ENCODE measurements at regions not wholly inside any gene's neighbourhood (a gene's known extent, or its start where the extent isn't known, plus 50 kb on each side); places are given as distances from the start of the nearest gene placed in this dataset.
"Not testable (repeated sequence)": the region's sequence is repeated elsewhere in the genome, so short reads cannot be mapped to it uniquely, and the experiment has no call there.

DNA sequence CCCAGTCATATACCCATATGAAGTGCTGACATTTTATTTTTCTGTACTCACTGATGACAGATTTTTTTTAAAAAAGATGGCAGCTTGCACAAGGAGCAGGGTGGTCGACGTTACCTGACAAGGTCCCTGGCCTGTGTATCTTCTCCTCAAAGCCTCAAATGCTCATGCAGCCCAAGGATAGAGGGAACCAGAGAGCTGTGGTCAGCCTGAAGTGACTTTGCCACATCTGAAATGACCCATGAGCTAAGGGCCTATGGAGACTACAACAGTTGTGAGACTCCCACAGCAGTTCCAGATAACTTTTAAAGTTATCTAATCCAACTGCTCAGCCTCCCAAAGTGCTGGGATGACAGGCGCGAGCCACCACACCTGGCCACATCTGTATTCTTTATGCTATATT is 131.1 kb downstream of the GLUL start:
- DNase-seq (ENCODE audit: low read depth in 2 of 2) = no peak

DNA sequence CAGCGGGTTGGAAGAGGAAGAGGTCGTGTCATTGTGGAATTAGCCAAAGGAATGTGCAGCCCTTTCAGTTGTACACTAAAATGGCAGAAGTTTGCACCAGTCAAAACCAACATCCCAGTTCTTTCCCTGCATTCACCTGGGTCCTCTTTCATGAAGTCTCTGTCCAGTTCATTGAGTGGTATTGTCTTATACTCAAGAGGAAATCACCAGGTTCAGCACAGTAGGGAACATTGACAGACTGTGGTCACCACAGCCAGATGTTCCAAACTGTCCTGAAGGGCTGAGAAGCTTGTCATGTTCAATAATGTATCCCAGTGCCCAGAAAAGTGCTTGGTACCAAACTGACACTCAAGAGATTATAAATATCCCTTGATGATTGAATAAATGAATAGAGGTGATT is 131.6 kb downstream of the GLUL start:
- no peak for DNase-seq (ENCODE audit: low read depth in 2 of 2)

DNA sequence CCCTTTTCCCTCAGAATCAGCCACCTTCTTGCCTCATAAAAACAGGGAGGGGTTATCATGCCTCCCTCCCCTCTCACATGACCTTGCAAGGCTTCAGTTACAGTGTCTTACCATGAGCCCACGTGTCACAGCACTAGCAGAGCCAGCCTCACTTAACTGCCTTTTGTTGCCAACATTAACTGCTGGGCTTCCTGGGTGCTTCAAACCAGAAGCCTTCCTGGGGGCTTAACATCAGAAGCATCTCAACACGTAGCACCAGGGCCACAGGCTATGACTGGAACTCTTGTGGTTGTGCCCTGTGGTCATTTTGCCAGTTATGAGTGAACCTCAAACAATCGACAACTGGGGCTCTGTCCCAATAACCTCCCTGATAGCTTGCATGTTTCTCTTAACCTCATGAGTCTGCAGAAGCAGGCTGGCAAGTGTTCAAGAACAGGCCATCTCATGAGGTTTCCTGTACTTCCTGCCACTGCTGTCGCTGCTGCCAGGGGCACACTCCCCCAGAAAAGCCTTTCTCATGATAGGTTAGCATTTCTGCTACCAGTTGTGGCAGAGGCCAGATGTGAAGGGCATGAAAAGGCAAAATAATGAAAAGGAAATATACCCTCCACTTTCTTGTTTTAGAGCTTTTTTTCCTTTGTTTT is 132.2 kb downstream of the GLUL start:
- DNase-seq (ENCODE audit: low read depth in 2 of 2) = peak; percentile 13 to 20

DNA sequence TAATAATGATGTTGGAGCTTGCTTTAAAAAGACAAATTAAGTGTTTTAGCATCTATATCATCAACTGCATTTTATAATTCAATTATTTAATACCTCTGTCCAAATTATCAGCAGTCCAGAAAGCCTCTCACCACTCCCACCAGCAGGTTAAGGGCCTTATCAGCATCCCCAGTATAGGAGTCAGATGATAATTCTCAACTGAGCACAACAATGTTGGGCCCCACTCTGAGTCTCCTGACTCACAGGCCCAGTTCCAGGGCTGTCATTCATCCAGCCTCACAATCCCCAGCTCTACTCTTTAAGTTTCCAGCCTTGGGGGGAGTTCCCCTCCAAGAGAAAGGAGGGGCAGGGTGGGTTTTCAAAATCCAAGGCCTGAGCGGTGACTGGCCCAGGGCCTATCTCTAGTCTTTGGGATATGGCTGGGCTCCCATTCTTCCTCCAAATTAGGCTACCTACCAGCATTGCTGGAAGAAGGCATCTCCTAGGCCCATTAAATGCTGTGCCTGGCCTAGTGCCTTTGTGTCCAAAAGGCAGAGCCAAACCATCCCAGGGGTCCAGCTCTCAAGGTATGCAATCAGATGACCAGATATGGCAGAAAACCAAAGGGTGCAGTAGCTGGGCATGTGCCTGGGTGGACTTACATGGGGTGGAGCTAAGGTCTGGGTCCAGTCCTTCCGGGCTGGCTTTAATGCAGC is 134.1 kb downstream of the GLUL start:
- DNase-seq (ENCODE audit: low read depth in 2 of 2) = no peak

DNA sequence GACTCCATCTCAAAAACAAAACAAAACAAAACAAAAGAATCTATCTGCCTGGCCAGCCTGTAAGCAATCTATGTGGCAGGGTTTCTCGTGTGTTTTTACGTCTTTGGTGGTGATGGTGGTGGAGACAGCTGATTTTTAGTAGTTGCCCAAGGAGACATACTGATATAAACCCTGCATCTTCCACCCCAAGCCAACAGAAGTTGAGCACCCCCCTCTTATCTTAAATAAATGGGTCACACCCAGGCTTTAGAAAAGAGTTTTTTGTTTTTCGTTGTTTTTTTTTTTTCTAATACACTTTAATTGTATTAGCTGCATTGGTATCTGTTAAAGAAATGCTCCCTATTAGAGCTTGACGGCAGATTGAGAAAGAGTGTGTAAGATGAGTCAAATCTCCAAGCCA is 134.7 kb downstream of the GLUL start:
- no peak for DNase-seq (ENCODE audit: low read depth in 2 of 2)

DNA sequence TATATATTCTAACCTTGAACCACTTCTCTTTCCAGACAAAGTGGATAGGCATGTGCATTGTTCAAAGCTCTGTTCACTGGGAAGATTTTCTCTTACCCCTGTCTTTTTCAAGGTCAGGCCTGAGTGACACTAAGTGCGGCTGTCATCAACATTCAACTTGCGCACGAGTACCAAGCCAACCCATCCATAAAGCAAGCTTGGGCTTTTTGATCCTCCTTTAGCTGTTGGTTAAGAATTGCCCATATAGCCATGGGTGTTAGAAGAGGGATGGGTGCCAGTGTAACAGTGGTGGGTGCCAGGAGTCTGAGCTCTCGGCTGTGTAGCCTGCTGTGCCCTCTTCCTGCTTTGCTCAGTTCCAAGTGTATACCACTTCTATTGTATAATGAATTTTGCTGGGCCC is 136.1 kb downstream of the GLUL start:
- DNase-seq (ENCODE audit: low read depth in 2 of 2) = no peak

DNA sequence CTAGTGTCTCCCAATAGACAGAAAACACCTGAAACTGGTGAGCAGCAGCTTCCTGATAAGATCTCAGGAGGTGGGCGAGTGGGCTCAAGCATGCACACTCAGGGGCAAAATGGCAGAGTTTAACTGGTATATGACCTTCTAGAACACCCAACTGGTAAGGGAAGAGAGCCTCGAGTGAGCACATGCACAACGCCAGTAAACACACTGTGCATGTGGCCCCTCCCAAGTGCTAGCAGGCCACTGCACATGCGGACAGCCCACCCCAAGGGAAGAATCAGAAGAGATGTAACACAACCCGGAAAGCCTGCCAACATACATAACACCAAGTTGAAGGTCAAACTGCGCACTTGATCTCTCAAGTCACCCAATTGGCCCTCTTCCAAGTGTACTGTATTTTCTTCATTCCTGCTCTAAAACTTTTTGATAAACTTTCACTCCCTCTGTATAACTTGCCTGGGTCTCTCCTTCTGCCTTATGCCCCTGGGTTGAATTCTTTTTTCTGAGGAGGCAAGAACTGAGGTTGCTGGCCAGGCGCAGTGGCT is 138.2 kb downstream of the GLUL start:
- no peak for DNase-seq (ENCODE audit: low read depth in 2 of 2)

DNA sequence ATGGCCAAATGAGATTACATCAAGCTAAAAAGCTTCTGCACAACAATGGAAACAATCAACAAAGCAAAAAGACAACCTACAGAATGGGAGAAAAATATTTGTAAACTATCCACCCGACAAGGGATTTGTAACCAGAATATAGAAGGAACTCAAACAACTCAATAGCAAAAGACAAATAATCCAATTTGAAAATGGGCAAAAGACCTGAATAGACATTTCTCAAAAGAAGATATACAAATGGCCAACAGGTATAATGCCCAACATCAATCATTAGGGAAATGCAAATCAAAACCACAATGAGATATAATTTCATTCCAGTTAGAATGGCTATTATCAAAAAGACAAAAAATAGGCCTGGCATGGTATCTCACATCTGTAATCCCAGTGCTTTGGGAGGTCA is 140.0 kb downstream of the GLUL start:
- no peak for DNase-seq (ENCODE audit: low read depth in 2 of 2)

DNA sequence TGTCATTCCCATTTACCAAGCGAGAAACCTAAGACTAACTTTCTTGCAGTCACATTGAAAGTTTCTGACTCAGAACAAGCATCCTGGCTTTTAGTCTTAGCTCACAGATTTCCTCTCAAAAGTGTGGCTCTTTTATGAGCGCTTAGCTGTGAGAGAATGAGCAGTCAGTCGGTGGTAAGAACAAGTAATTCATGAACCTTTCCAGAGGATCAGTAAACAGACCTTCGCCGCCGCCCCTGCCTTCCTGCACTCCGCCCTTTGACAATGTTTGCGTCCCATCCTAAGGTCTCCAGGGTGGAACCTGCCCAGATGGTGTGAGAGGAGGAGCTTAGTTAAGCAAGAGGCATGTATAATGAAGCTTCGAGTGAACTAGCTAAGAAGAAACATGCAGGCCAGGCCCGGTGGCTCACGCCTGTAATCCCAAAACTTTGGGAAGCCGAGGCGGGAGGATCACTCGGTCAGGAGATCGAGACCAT is 142.4 kb downstream of the GLUL start:
- DNase-seq (ENCODE audit: low read depth in 2 of 2) = peak; percentile 27 to 46

DNA sequence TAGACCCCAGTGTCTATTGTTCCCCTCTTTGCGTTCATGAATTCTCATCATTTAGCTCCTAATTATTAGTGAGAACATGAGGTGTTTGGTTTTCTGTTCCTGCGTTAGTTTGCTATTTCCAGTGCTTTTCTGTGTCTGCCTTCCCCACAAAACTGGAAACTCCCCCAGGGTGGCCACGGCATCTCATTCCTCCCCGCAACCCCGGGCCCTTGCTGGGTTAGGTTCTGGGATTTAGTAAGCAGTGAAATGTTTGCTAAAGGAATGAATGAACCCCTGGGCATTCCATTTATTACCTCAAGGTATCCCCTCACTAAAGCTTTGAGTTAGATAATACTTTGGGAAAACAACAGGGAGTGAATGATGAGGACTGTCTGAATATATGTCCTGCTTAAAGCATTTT is 142.9 kb downstream of the GLUL start:
- peak; percentile 11 to 53 for DNase-seq (ENCODE audit: low read depth in 2 of 2)

DNA sequence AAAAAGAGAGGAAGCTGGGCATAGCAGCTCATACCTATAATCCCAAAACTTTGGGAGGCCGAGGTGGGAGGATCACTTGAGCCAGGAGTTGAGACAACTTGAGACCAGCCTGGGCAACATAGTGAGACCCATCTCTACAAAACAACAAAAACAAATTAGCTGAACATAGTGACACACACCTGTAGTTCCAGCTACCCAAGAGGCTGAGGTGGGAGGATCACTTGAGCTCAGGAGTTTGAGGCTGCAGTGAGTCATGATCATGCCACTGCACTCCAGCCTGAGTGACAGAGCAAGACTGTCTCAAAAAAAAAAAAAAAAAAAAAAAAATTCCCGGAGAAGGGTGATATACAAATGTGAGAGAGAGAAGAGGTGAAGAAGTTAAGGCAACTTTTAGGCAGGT is 143.8 kb downstream of the GLUL start:
- DNase-seq (ENCODE audit: low read depth in 2 of 2) = not testable (repeated sequence)

DNA sequence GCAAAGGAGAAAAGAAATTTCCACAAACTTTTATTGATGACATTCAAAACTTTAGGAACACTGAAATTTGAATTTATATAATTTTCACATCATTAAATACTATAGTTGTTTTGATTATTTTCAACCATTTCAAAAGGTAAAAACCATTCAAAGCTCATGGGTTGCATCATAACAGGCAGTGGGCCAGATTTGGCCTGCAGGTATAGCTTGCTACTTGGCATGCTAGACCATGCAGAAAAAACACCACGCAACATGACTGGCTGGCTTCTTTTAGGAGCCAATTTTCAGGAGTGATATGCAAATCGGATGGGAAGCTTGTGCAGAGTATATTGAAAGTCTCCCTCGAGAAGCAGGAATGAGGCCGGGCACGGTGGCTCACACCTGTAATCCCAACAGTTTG is 144.8 kb downstream of the GLUL start:
- no peak for DNase-seq (ENCODE audit: low read depth in 2 of 2)

DNA sequence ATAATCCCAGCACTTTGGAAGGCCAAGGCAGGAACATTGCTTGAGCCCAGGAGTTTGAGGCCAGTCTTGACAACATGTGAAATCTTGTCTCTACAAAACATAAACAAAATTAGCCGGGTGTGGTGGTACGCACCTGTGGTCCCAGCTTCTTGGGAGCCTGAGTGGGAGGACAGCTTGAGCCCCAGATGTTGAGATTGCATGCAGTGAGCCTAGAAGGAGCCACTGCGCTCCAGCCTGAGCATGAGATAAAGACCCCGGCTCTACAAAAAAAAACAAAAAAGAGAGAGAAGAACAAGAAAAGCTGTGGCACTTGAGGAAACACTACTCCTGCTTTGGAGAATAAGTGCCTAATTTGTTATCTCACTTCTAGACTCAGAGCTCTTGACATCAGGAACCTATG is 146.6 kb downstream of the GLUL start:
- DNase-seq (ENCODE audit: low read depth in 2 of 2) = no peak

DNA sequence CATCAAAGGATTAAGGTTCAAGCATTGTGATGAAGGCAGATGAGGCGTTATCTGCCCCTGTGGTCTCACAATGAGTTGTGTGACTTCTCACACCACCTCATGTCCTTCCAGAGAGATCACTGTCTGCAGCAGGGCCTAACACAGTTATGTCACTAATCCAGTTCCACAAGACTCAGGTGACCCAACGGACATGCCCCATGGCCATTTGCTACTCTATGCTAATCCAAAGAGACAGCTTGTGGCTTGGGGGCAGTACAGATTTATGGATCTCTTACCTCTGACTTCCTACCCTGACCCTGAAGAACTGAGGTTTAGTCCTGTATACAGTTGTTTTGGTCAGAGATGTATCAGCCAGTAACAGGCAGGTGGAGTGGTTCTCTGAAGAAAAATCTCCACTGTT is 147.1 kb downstream of the GLUL start:
- no peak for DNase-seq (ENCODE audit: low read depth in 2 of 2)

DNA sequence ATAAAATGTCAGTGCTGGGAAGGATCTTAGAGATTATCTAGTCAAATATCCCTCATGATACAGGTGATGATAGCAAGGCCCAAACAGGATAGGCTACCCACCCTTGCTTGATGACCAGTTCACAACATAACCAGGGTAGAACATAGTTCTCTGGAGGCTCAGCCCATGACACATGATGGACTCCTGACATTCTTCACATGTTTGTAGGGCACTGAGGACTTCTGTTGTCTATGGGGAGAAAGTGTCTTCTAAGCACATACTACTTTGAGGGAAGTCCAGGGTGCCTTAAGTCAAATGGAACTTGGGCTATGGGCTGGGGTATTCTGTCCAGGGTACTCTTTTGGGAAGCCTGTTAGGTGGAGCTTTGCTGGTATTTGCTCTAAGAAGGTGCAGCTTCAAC is 148.9 kb downstream of the GLUL start:
- no peak for DNase-seq (ENCODE audit: low read depth in 2 of 2)

DNA sequence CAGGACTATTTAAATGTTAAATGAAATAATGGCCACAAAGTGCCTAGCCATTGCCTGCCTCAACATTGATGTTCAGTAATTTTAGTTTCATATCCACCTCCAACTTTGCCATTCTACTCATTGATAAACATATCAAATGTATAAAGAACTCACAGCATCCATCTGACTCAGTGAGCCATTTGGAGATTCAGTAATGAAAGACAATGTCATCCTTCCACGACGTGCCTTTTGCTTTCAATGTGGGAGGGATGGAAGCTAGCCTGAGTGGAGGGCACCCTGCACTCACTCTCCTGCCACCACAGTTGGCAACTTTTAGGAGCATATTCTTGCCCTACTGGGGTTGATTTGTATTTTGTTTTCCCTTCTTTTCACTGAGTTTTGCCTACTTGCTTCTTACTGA is 151.5 kb downstream of the GLUL start:
- no peak for DNase-seq (ENCODE audit: low read depth in 2 of 2)

DNA sequence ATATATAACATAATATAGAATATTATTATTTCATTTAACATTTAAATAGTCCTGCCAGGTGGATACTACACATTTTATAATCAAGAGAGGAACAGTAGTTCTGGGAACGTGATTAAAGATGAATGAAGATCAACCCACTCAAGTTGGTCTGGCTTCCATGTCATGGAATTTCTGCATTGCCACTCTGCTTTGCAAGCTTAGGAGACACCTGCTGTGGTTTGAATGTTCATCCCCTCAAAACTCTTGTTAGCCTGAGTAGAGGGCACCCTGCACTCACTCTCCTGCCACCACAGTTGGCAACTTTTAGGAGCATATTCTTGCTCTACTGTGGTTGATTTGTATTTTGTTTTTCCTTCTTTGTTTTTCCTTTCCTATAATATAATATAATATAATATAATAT is 153.2 kb downstream of the GLUL start:
- no peak for DNase-seq (ENCODE audit: low read depth in 2 of 2)

DNA sequence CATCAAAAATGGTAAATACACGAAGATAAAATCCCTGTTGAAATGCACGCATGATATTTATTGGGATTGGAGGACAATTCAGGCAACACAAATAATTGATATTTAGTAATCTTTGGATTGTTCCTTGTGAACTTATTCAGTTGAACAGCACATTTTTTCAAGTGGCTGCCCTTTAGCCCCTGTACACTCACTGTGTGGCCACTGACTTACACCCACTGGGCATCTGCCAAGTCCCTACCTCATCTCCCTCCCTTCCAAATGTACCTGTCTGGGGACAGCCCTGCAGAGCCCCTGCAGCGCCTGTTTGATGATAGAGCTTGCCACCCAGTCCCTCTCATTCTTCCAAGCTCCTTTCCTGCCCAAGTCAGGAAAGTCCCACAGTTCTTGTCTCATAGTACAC is 154.3 kb downstream of the GLUL start:
- DNase-seq (ENCODE audit: low read depth in 2 of 2) = no peak

DNA sequence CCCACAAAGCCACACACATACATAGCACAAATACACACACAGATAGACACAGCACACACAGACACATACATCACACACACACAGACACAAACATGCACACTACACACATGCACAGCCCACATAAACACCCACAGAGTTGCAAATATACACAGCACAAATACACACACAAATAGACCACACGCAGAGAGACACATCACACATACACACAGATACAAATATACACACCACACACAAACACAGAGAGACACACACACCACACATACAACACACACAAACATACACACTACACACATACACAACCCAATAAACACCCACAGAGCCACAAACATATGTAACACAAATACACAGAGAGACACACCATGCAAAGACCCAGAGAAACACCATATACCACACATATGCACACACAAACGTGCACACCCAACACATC is 154.9 kb downstream of the GLUL start:
- no peak for DNase-seq (ENCODE audit: low read depth in 2 of 2)

DNA sequence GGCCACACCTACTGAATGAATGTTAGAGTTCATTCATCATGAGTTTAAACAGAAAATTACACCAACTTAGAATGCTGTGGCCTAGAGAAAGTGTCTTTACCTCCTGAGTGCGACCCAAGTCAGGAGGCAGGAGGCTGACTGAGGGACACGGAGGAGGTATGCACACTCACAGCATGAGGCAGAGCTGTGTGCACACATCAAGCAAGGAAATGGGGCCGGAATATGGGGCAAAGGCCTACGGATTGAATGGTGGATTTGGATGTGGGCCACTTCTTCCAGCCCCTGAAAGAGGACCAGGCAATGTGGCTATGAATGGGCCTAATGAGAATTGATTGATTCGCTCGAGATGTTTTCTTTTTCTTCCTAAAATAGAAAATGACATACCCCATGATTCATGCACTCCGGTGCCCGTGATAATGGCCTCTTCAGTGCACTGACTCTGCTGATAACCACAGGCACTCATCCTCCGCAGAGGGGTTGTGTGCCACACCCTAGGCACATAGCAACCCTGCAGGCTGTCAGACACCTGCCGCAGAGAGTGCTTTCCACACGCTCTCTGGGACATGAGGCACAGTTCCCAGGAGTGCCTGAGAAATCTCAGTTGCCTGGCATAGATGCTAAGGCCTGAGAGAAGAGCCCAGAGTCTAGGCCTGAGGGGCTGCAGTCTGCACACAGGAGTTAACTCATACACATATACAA is 155.5 kb downstream of the GLUL start:
- no peak for DNase-seq (ENCODE audit: low read depth in 2 of 2)

DNA sequence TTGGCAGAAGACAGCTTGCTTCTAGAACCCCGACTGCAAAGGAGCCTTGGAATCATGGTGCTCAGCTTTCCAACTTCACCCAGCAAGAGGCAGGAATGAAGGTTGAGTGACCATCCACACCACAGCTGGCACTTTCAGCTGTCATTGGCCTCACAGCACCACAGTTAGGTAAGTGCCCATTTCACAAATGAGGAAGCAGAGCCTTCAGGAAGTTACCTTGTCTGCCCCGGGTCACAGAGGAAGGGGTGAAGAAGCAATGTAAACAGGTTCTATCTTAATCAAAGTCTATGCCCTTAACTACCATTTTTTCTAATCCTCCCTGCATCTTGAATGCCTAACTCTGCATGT is 156.0 kb downstream of the GLUL start:
- no peak for DNase-seq (ENCODE audit: low read depth in 2 of 2)

DNA sequence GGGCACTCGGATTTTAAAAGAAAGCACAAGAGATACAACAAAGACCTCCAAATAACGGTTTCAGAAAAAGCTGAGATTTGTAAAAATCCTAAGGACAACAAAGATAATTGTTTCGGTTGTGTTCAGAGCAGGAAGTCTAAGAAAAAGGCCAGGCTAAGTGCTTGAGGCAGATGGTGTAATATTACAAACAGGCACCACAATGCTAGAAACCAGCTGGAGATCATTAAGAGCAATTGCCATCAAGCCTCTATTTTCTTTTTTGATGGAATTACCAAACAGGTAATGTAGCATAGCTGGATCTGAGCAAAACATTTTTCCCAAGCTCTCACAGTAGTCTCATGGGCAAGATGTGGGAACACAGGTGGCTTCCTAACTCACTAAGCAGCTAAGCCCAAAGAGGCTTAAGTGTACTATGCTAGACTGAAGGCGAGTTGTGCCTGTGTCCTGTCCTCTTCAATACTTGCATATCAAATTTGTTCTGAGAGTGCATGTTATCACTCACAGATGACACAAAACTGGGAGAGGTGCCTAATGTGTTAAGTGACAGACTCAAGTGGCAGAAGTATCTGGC is 161.6 kb downstream of the GLUL start:
- DNase-seq (ENCODE audit: low read depth in 2 of 2) = no peak

DNA sequence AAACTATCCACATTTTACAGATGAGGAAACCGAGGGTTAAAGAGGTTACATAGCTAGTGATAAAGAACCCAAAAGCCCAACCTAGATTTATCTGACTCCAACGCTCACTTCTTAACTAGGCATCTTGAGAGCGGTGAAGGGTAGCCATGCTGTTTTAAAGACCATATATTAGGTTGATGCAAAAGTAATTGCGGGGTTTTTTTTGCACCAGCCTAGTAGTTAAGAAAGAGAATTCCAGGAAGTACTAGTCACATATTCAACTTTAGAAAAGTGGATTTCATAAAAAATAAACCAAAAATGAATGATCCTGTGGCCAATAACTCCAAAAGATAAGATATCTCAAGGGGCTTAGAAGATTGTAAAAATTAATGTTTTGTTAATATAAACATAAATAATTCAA is 162.1 kb downstream of the GLUL start:
- DNase-seq (ENCODE audit: low read depth in 2 of 2) = no peak

Measured in stimulated activated CD4-positive, alpha-beta T cell treated with anti-CD3 and anti-CD28 coated beads, Interleukin-4, amount 100 ng/mL, for 48 hours (primary cell).